H9 (cell line): ENCODE measurements at regions not wholly inside any gene's neighbourhood (a gene's known extent, or its start where the extent isn't known, plus 50 kb on each side); places are given as distances from the start of the nearest gene placed in this dataset.

Experiments used
- DNase-seq: peaks from one replicate; pipeline ENCODE4 v3.0.0-alpha.2; 2017
- H2AFZ ChIP-seq: one replicate; pipeline ENCODE4 v1.6.1; 2013; ENCODE audit warnings: mild to moderate bottlenecking, low read length, control low read depth, moderate library complexity
- H2AK5ac ChIP-seq: 2 replicates; pipeline ENCODE4 v1.6.1; 2013; ENCODE audit warnings: low read length, control low read depth, mixed read lengths; ENCODE audit not compliant: insufficient read length
- H2BK120ac ChIP-seq: one replicate; pipeline ENCODE4 v1.6.1; 2013; ENCODE audit warnings: low read depth, mild to moderate bottlenecking, low read length, control low read depth, inconsistent platforms; ENCODE audit not compliant: poor library complexity, severe bottlenecking
- H2BK12ac ChIP-seq: 2 replicates; pipeline ENCODE4 v1.6.1; 2013; ENCODE audit warnings: low read length, control low read depth, mixed read lengths, low read depth; ENCODE audit not compliant: insufficient read length
- H2BK15ac ChIP-seq: 2 replicates; pipeline ENCODE4 v1.6.1; 2013; ENCODE audit warnings: low read depth, low read length, control low read depth
- H2BK20ac ChIP-seq: one replicate; pipeline ENCODE4 v1.6.1; 2013; ENCODE audit warnings: low read depth, mild to moderate bottlenecking, low read length, control low read depth, inconsistent platforms; ENCODE audit not compliant: poor library complexity, severe bottlenecking
- H2BK5ac ChIP-seq: 2 replicates; pipeline ENCODE4 v1.6.1; 2013; ENCODE audit warnings: low read length, control low read depth, mixed read lengths; ENCODE audit not compliant: insufficient read length
- H3K14ac ChIP-seq: 2 replicates; pipeline ENCODE4 v1.6.1; 2013; ENCODE audit warnings: low read length, control low read depth; ENCODE audit not compliant: insufficient read depth
- H3K18ac ChIP-seq: 2 replicates; pipeline ENCODE4 v1.6.1; 2013; ENCODE audit warnings: low read depth, mild to moderate bottlenecking, mixed read lengths, low read length, control low read depth; ENCODE audit not compliant: insufficient read length
- H3K23ac ChIP-seq: 2 replicates; pipeline ENCODE4 v1.6.1; 2013; ENCODE audit warnings: low read length, control low read depth, mixed read lengths, low read depth; ENCODE audit not compliant: insufficient read length
- H3K23me2 ChIP-seq: 2 replicates; pipeline ENCODE4 v1.6.1; 2013; ENCODE audit warnings: low read depth, mild to moderate bottlenecking, mixed read lengths, low read length, control low read depth; ENCODE audit not compliant: insufficient read length, poor library complexity, severe bottlenecking
- H3K27ac ChIP-seq: 2 replicates; pipeline ENCODE4 v1.5.1; 2013; ENCODE audit warnings: low read length, control low read depth, mixed read lengths, low read depth; ENCODE audit not compliant: insufficient read length
- H3K27me3 ChIP-seq: 2 replicates; pipeline ENCODE4 v1.6.1; 2013; ENCODE audit warnings: low read length, control low read depth, inconsistent platforms; ENCODE audit not compliant: insufficient read depth
- H3K4ac ChIP-seq: 2 replicates; pipeline ENCODE4 v1.6.1; 2013; ENCODE audit warnings: low read depth, mild to moderate bottlenecking, control low read depth, inconsistent platforms, low read length, moderate library complexity
- H3K4me1 ChIP-seq: 2 replicates; pipeline ENCODE4 v1.6.1; 2013; ENCODE audit warnings: low read length, control low read depth, inconsistent platforms; ENCODE audit not compliant: insufficient read depth
- H3K4me2 ChIP-seq: 2 replicates; pipeline ENCODE4 v1.6.1; 2013; ENCODE audit warnings: low read length, control low read depth, mixed read lengths; ENCODE audit not compliant: insufficient read length, insufficient read depth
- H3K56ac ChIP-seq: 2 replicates; pipeline ENCODE4 v1.6.1; 2013; ENCODE audit warnings: low read depth, mild to moderate bottlenecking, mixed read lengths, low read length, control low read depth; ENCODE audit not compliant: insufficient read length
- H3K79me1 ChIP-seq: 2 replicates; pipeline ENCODE4 v1.6.1; 2013; ENCODE audit warnings: low read depth, mild to moderate bottlenecking, moderate library complexity, low read length, control low read depth, inconsistent platforms; ENCODE audit not compliant: insufficient read depth, poor library complexity, severe bottlenecking
- H3K79me2 ChIP-seq: 2 replicates; pipeline ENCODE4 v1.6.1; 2013; ENCODE audit warnings: low read length, control low read depth, inconsistent platforms; ENCODE audit not compliant: insufficient read depth
- H3K9ac ChIP-seq: 2 replicates; pipeline ENCODE4 v1.6.1; 2013; ENCODE audit warnings: low read length, control low read depth, mixed read lengths; ENCODE audit not compliant: insufficient read length; ENCODE audit errors: extremely low read depth
- H3K9me3 ChIP-seq: one replicate; pipeline ENCODE4 v1.6.1; 2013; ENCODE audit warnings: low read depth, low read length, inconsistent platforms; ENCODE audit not compliant: control insufficient read depth
- H3T11ph ChIP-seq: one replicate; pipeline ENCODE4 v1.6.1; 2013; ENCODE audit warnings: mild to moderate bottlenecking, low read length, control low read depth, inconsistent platforms
- H4K20me1 ChIP-seq: one replicate; pipeline ENCODE4 v1.6.1; 2013; ENCODE audit not compliant: control insufficient read depth, insufficient read length, insufficient read depth
- H4K5ac ChIP-seq: 2 replicates; pipeline ENCODE4 v1.6.1; 2013; ENCODE audit warnings: low read depth, mild to moderate bottlenecking, mixed read lengths, low read length, control low read depth; ENCODE audit not compliant: insufficient read length
- H4K8ac ChIP-seq: replicated peaks from 2 replicates; pipeline ENCODE4 v1.6.1; 2013; ENCODE audit warnings: low read length, control low read depth, mixed read lengths, low read depth; ENCODE audit not compliant: insufficient read length
- H4K91ac ChIP-seq: 2 replicates; pipeline ENCODE4 v1.6.1; 2013; ENCODE audit warnings: low read depth, mild to moderate bottlenecking, moderate library complexity, mixed read lengths, low read length, control low read depth; ENCODE audit not compliant: insufficient read length
- H3K27ac Mint-ChIP-seq, 3 experiments: 2 replicates in 2 of 3; 3 replicates in 1 of 3; pipeline ENCODE4 v1.8.0; 2020 to 2021; ENCODE audit warnings: mixed read lengths in 3 of 3, mild to moderate bottlenecking in 1 of 3, moderate library complexity in 1 of 3
- H3K27me3 Mint-ChIP-seq: 2 replicates; pipeline ENCODE4 v1.8.0; 2021; ENCODE audit warnings: low read depth, mild to moderate bottlenecking, moderate library complexity, mixed read lengths
- H3K36me3 Mint-ChIP-seq, 3 experiments: 2 replicates in 2 of 3; 3 replicates in 1 of 3; pipeline ENCODE4 v1.8.0; 2020 to 2021; ENCODE audit warnings: low read depth in 3 of 3, mixed read lengths in 3 of 3; ENCODE audit not compliant: insufficient read depth in 1 of 3
- H3K4me1 Mint-ChIP-seq, 2 experiments: 2 replicates each; pipeline ENCODE4 v1.8.0; 2020; ENCODE audit warnings: mixed read lengths in 2 of 2
- H3K4me3 Mint-ChIP-seq, 2 experiments: 2 replicates in 1 of 2; 3 replicates in 1 of 2; pipeline ENCODE4 v1.8.0; 2020 to 2021; ENCODE audit warnings: mild to moderate bottlenecking in 2 of 2, mixed read lengths in 2 of 2, moderate library complexity in 1 of 2
- H3K9me3 Mint-ChIP-seq, 2 experiments: 2 replicates in 1 of 2; 3 replicates in 1 of 2; pipeline ENCODE4 v1.8.0; 2020; ENCODE audit warnings: mild to moderate bottlenecking in 2 of 2, mixed read lengths in 2 of 2, moderate library complexity in 1 of 2
- TF ChIP-seq, protein P1 (sequence below): fragments of 200-600 bp; sonication (generic); conservative IDR thresholded peaks from 3 replicates; pipeline ENCODE4 v1.8.0; 2021; ENCODE audit warnings: antibody characterized with exemption, mild to moderate bottlenecking

GRCh38 chr4:95758001-95758400 is 81.9 kb upstream of the PDHA2 start:
- no peak overlapping the region for H3K14ac ChIP-seq
- no peak overlapping the region for H3K4ac ChIP-seq
- H2BK5ac ChIP-seq: no peak overlapping the region
- no peaks in the 10 kb centered on the region for H3K23me2 ChIP-seq
- H4K8ac ChIP-seq: no peak overlapping the region
- H2AK5ac ChIP-seq: no peak overlapping the region
- no peak overlapping the region for H4K91ac ChIP-seq
- H2AFZ ChIP-seq: no peak overlapping the region
- H3K36me3 Mint-ChIP-seq: peaks cover 0 to 5% (median 3%) of the 10 kb centered on the region in 3 experiments; a peak in 2 of 7 replicates
- H3K4me2 ChIP-seq: no peak overlapping the region
- H4K5ac ChIP-seq: no peak overlapping the region
- DNase-seq: no peak
- no peak overlapping the region for H3K9ac ChIP-seq
- no peak overlapping the region for H3K23ac ChIP-seq
- H2BK20ac ChIP-seq: no peak overlapping the region
- no peak overlapping the region for H3T11ph ChIP-seq
- H3K9me3 ChIP-seq: no peaks in the 10 kb centered on the region
- no peak overlapping the region for H2BK15ac ChIP-seq
- TF ChIP-seq, protein P1, sequence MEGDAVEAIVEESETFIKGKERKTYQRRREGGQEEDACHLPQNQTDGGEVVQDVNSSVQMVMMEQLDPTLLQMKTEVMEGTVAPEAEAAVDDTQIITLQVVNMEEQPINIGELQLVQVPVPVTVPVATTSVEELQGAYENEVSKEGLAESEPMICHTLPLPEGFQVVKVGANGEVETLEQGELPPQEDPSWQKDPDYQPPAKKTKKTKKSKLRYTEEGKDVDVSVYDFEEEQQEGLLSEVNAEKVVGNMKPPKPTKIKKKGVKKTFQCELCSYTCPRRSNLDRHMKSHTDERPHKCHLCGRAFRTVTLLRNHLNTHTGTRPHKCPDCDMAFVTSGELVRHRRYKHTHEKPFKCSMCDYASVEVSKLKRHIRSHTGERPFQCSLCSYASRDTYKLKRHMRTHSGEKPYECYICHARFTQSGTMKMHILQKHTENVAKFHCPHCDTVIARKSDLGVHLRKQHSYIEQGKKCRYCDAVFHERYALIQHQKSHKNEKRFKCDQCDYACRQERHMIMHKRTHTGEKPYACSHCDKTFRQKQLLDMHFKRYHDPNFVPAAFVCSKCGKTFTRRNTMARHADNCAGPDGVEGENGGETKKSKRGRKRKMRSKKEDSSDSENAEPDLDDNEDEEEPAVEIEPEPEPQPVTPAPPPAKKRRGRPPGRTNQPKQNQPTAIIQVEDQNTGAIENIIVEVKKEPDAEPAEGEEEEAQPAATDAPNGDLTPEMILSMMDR: no peak
- peaks cover 24 to 28% of the 10 kb centered on the region in 2 experiments for H3K4me1 Mint-ChIP-seq
- H3K18ac ChIP-seq: no peak overlapping the region
- no peaks in the 10 kb centered on the region for H4K20me1 ChIP-seq
- H2BK120ac ChIP-seq: no peak overlapping the region
- no peak overlapping the region for H3K56ac ChIP-seq
- no peaks in the 10 kb centered on the region for H3K27me3 ChIP-seq
- no peak overlapping the region for H3K27ac ChIP-seq
- no peaks in the 10 kb centered on the region; the same call in 1 of the 2 replicates for H3K27me3 Mint-ChIP-seq
- 0 out of 7 replicates have a peak overlapping the region, but pooled peaks of 1 of the 3 experiments have one; percentile 40 for H3K27ac Mint-ChIP-seq
- peaks cover 2% of the 10 kb centered on the region; the same call in 1 of the 2 replicates for H3K4me1 ChIP-seq
- no peak overlapping the region for H3K4me3 Mint-ChIP-seq
- no peaks in the 10 kb centered on the region for H3K79me1 ChIP-seq
- H2BK12ac ChIP-seq: no peak overlapping the region
- H3K9me3 Mint-ChIP-seq: peaks cover 0 to 2% of the 10 kb centered on the region in 2 experiments; a peak in 1 of 5 replicates
- no peaks in the 10 kb centered on the region for H3K79me2 ChIP-seq
